Neural cell (in vitro differentiated cells): ENCODE measurements at regions not wholly inside any gene's neighbourhood (a gene's known extent, or its start where the extent isn't known, plus 50 kb on each side); places are given as distances from the start of the nearest gene placed in this dataset.

Experiments
- CTCF ChIP-seq: fragments of 450-650 bp; IDR thresholded peaks from 2 replicates; pipeline ENCODE4 v1.5.1; 2014; ENCODE audit warnings: antibody characterized with exemption, mild to moderate bottlenecking, moderate library complexity; ENCODE audit not compliant: poor library complexity, severe bottlenecking
- EZH2 ChIP-seq: fragments of 200-600, 300-800 bp; shearing (Covaris generic), sonication (generic); IDR thresholded peaks from 2 replicates; pipeline ENCODE4 v1.6.1; 2014; ENCODE audit warnings: antibody characterized with exemption, low read length, borderline replicate concordance, mild to moderate bottlenecking; ENCODE audit not compliant: insufficient read depth, poor library complexity, severe bottlenecking
- RAD21 ChIP-seq: fragments of 450-650 bp; conservative IDR thresholded peaks from 2 replicates; pipeline ENCODE4 v1.6.1; 2014; ENCODE audit warnings: antibody characterized with exemption, mild to moderate bottlenecking, moderate library complexity
- REST ChIP-seq: IDR thresholded peaks from 2 replicates; pipeline ENCODE4 v1.6.1; 2012; ENCODE audit warnings: borderline replicate concordance
- SMC3 ChIP-seq: fragments of 450-650 bp; conservative IDR thresholded peaks from 2 replicates; pipeline ENCODE4 v1.6.1; 2014; ENCODE audit warnings: antibody characterized with exemption, mild to moderate bottlenecking, moderate library complexity; ENCODE audit not compliant: poor library complexity

GRCh38 chr21:27827972-27828371 lies 861.1 kb upstream of the ADAMTS5 start:
- no peak for TF ChIP-seq EZH2
- TF ChIP-seq REST = no peak
- TF ChIP-seq CTCF = no peak
- no peak for TF ChIP-seq RAD21
- TF ChIP-seq SMC3 = no peak
